D341Med (cell line): ENCODE measurements at regions not wholly inside any gene's neighbourhood (a gene's known extent, or its start where the extent isn't known, plus 50 kb on each side); places are given as distances from the start of the nearest gene placed in this dataset.

ENCODE experiments used
- DNase-seq: peaks from one replicate; pipeline ENCODE4 v3.0.0; 2012; ENCODE audit warnings: low spot score

GRCh38 chr7:11895337-11895736, 63.3 kb upstream of the THSD7A start:
- no peak for DNase-seq

DNA sequence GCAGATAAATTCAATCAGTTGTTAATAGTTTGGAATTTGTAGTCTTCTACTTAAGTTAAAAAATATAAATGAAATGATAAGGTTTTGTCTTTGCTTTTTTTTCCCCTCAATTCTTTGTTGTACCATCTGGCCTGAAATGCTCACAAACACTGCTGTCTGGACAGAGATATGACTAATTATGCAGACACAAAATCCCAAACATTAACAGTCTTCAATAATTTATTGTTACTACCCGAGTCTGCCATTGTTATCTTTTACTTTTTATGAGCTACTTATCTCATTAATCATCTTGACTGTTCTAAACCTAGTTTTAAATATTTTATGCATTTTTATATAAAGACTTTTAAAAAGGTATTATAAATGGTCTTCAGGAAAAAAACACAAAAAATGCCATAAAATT, 64.7 kb upstream of the THSD7A start:
- no peak for DNase-seq

- no peak for DNase-seq
These were observed 67.2 kb upstream of the THSD7A start for GRCh38 chr7:11899247-11899646.

DNA sequence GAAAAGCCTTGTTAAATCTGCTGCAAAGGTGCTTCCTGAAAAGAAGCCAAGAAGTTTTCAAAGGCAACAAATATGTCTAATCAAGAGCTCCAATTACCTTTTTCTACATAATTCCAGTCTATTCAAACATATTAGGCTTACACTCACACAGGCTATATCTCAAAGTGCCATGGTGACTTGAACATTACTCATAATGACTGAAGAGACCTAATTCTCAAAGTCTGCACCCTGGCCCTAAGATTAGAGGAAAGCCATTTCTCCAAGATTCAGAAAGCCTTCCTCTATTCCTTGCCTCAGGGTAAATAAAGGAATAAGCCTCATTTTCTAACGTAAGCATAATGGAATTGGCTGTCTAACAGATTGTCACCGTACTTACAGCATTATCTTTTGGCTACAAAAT, 78.3 kb upstream of the THSD7A start:
- no peak for DNase-seq

DNA sequence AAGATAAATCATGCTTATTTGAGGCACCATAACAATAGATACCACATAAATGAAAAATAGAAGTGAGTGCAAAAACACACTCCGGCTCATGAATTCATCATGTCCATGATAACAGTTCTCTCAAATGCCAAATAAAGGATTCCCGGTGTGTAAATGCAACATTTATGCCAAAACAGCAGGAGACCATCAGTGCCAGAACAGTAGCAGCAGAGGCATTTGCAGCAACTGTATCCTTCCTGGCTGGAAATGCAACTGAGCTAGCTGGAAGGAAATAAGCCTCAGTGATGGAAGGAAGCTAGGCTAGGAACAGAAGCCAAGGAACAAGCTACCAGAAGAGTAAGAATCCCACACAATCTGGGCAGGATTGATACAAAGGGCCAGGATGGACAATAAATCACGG, 79.9 kb upstream of the THSD7A start:
- no peak for DNase-seq

- no peak for DNase-seq
These were observed 82.6 kb upstream of the THSD7A start for GRCh38 chr7:11914645-11915044.

- DNase-seq = no peak
These were observed 91.5 kb upstream of the THSD7A start for GRCh38 chr7:11923376-11923930.

DNA sequence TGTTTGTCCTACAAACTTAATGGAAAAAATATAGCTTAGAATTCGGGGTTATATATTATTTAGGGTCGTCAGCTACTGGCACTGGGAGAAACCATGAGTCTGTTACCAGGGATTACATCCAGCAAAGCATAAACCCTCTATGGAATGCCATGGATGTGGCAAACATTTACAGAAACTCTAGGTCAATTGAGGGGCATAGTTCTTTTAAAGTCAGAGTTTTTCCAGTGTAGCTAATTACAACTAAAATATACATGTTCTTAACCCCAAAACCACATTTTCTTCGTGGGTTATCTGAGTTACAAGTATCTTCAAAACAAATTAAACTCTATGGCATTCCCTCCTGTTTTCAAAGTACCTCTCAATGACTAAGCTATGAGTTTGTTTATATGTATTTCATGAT, 99.3 kb upstream of the THSD7A start:
- DNase-seq = no peak

DNA sequence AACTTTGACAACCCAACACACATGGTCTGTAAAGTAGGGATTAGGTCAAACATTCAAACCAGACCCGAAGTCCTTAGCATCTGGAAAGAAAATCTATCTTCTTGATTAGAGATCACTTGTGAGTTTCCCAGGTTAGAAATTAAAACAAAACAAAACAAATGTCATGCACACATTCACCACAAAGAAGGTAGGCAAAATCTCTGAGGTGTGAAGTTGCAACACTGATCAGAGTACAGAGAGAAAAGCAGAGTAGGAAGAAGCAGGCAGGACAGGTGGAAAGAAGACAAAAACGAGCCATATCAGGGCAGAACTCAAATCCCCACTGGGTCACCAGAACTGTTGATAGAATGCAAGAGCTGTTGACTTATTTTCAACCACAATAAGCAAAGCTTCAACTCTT, 102.8 kb upstream of the THSD7A start:
- DNase-seq = no peak

GRCh38 chr7:11935905-11936304, 103.9 kb upstream of the THSD7A start:
- no peak for DNase-seq

- DNase-seq = no peak
These were observed 114.8 kb upstream of the THSD7A start for GRCh38 chr7:11946794-11947193.

DNA sequence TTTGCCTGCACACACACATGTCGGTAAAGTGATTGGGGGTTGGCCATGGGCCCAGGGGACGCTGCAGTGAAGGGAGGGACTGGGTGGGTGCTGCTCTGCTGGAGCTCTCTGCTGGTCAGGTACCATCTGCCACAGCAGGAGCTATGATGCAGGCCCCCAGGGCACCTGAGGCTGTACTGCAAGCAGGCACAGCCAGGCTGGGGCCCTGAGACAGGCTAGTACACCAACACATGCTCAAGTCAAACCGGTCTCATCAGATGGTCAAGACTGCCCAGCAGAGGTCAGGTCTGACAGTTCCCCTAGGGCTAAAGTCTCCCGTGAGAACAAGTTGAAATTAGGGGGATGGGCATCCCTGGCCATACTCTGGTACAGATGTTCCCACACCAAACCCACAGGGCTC, 118.3 kb upstream of the THSD7A start:
- DNase-seq = no peak

DNA sequence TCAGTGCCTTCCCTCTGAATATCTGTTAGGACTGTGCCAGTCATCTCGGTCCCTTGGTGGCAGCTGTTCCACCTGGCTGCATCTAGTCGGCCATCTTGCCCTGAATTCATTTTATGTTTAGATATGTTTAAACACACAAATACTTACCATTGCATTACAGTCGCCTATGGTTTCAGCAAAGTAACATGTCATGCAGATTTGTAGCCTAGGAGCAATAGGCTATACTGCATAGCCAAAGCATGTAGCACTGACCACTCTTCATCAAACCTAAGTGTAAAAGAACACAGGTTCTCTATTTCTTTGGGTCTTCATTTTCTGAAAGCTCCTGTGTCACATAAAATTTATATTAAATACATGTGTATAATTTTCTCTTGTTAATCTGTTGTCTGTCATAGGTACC, 118.9 kb upstream of the THSD7A start:
- no peak for DNase-seq

- no peak for DNase-seq
These were observed 119.9 kb upstream of the THSD7A start for GRCh38 chr7:11951909-11952308.

GRCh38 chr7:11952972-11953371, 121.0 kb upstream of the THSD7A start:
- DNase-seq = no peak

DNA sequence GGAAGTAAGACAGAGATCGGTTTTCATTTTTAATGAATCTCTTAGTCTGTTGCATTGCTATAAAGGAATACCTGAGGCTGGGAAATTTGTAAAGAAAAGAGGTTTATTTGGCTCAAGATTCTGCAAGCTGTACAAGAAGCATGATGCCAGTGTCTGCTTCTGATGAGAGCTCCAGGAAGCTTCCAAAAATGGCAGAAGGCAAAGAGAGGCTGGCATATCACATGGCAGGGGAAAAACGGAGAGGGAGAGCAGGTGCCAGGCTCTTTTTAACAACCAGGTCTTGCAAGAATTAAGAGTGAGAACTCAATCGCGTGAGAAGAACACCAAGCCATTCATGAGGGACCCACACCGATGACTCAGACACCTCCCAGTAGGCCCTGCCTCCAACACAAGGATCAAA, 125.0 kb upstream of the THSD7A start:
- DNase-seq = no peak

DNA sequence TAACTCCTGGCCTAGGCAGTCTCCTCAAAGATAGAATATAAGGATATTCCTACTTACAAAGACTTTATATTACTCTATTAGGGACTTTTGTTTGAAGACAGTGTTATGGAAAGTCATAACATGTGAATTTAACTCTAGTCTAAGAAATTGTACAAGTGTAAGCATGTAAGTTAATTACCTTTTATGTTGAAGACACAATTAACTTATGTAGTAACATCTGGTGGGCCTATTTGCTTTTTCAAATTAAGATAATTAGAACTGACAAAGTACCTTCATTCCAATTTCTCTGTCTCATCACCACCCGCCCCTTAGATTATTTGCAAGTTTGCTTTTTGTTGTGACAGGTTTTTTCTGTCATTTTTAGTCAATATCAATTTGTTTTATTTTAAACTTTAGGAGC, 126.0 kb upstream of the THSD7A start:
- DNase-seq = no peak

DNA sequence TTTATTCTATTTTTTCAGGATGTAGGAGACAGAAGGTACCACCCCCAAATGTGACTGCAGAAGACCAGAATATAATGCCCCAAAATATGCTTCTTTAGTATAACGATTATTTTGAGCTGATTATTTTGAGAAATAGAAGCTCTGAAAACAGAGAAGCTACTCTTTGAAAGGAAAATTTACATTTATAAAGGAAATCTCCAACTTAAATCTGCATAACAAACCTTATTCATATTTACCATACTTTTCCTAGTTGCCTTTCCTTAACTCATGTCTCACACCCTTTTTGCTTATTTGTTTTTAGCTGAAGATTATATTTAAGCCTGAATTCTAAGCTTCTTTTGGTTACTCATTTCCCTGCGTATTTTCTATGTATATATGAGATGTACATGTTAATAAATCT, 127.1 kb upstream of the THSD7A start:
- no peak for DNase-seq

DNA sequence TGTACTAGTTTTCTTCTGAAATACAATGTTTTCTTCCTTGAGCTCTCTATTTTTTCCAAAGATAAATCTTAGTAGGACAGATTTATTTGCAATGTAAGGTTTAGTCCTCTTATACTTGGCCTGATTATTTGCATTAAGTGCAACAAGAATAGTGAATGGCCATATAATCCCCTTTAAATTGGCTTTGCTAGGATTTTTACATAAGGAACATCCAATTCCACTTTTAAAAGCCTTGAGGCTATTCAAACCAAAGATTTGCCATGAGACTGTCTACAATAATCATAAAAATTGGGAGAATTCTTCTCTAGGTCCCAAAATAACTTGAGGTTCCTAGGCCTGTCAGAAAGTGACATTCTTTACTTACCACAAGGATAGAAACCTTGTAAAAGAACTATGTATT, 128.6 kb upstream of the THSD7A start:
- DNase-seq = no peak

- DNase-seq = no peak
These were observed 137.6 kb upstream of the THSD7A start for GRCh38 chr7:11969643-11970042.

GRCh38 chr7:11970132-11970531, 138.1 kb upstream of the THSD7A start:
- no peak for DNase-seq

DNA sequence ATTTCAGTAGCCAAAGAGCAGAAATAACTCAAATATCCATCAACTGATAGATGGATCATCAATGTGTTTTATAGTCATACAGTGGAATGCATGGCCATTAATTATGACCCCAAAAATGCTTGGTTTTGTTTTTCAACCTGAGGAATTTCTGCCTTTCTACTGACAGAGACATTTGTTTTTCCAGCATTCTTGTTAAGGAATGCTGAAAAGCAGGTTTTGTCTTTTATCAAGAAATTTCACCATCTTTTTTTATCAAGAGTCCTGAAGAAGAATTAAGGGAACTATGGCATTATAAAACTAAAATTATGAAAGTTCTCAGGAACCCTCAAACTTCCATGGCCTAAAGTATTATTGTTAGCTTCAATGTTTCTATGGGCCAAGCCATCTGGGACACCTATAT, 153.4 kb upstream of the THSD7A start:
- DNase-seq = no peak

- no peak for DNase-seq
These were observed 154.0 kb upstream of the THSD7A start for GRCh38 chr7:11985971-11986370.

- DNase-seq = no peak
These were observed 156.2 kb upstream of the THSD7A start for GRCh38 chr7:11988186-11988585.

GRCh38 chr7:12002428-12002827, 170.4 kb upstream of the THSD7A start:
- DNase-seq = no peak
